GM21360 (cell line): ENCODE measurements at regions not wholly inside any gene's neighbourhood (a gene's known extent, or its start where the extent isn't known, plus 50 kb on each side); places are given as distances from the start of the nearest gene placed in this dataset.
"Not testable (repeated sequence)": the region's sequence is repeated elsewhere in the genome, so short reads cannot be mapped to it uniquely, and the experiment has no call there.

Experiments used
- ATAC-seq: cut with Tn5 transposase; IDR thresholded peaks from one replicate; pipeline ENCODE4 v1.9.1; 2021; ENCODE audit warnings: mild to moderate bottlenecking, moderate library complexity; ENCODE audit not compliant: unreplicated experiment

DNA sequence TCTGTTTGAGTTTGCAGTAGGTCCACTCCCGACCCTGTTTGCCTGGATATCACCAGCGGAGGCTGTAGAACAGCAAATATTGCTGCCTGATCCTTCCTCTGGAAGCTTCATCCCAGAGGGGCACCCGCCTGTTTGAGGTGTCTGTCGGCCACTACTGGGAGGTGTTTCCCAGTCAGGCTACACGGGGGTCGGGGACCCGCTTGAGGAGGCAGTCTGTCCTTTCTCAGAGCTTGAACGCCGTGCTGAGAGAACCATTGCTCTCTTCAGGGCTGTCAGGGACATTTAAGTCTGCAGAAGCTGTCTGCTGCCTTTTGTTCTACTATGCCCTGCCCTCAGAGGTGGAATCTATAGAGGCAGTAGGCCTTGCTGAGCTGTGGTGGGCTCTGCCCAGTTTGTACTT is 422.3 kb downstream of the CCDC85A start:
- not testable (repeated sequence) for ATAC-seq

- ATAC-seq = peak; percentile 74
Measured at GRCh38 chr2:56613254-56613653, 429.5 kb downstream of the CCDC85A start.

DNA sequence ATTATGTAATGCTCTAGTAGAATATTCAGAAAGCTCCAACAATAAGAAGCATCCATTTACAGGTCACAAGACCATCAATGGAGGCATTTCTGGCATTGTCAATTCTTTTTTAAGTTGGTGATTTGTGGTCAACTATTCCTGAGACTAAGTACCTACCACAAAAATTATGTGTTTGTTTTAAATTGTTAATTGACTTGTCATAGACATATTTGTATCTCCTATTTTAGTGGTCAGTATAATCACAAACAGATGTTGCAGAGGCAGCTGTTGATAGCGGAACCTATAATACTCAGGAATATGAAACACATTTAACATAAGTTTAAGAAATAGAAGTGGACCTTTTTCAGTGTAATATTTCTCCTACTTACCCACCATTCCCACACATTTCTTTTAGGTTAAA is 430.1 kb downstream of the CCDC85A start:
- no peak for ATAC-seq

DNA sequence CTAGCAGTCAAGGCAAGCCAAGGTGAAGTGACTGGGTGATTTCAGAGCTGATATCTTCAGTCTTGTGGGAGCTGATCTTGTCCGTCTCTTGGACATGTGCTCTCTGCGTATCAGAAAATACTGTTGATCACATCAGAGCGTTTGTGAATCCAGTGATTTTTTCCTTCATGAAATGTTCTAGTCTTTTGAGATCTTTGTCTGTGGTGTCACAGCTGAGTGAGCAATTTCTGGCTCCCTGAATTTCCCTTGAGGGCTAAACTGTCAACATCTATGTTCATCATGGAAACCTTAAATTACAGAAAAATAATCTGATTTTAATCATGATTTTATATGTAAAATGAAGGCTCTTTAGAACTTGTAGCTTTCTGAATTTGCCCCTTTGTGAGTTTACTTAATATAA is 432.0 kb downstream of the CCDC85A start:
- ATAC-seq = no peak

DNA sequence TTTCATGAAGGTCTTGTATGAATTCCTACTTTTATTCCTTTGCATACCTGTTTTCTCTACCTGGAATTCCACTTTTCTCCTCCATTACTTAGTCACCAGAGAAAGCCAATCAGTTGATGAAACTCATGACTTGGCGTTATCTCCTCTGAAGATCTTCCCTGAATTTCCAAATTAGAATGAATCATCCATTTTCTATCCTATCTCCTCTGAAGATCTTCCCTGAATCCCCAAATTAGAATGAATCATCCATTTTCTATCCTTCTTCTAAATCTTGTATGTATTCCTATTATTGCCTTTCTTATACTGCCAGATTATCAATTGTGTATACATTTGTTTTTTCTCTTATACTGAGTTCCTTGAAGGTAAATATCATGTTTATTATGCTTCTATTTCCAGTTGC is 440.4 kb downstream of the CCDC85A start:
- no peak for ATAC-seq

- no peak for ATAC-seq
Measured at GRCh38 chr2:56626927-56627326, 443.1 kb downstream of the CCDC85A start.

DNA sequence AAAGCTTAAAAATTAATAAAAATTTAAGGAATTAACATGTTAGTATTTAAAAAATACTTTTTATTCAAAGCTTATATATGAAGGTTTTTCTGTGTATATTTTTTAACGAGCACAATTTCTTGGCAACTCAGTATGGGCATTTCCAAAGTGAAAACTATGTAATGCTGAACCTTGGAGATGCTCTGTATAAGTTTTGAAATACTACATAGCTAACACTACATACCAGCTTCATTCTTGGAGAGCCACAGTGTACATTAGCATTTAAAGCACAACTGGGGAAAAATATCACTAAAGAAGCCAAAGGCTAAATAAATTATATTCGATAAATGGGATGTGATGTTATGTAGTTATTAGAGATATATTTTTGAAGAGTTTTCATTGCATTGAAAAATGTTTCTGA is 446.5 kb downstream of the CCDC85A start:
- ATAC-seq = no peak

DNA sequence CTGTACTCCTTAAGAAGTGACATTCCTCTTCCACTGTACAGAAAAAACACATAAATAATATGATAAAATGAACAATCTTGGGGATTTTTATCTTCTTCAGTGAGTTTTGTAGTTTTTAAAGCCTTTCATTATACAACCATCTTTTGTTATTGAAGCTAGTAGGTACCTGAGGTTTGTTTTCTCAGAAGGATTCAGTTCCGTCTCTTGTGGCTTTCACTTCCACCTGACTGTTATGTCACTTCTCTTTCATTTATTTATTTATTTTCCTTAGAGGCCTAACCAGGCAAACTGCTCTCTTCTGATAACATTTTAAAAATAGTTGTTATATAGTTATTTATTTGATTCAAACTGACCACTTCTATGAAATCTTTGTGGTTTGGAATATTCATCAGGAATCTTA is 464.2 kb downstream of the CCDC85A start:
- no peak for ATAC-seq

DNA sequence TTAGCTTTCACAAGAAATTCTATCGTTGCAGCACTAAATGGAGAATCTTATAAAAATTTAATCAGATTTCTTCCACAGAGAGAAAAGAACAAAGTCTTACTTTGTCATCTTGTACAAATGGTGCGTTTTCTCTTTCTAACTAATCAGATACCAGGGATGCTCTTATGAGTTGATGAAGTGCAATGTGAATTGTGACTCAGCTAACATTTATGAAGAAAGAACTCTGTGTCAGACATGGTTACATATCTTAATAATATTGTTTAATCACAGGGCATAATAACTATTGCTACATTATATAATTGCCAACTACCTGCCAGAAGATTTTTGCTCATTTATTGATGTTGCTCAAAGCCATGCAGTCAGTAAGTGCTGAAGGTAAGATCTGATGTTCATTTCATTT is 465.0 kb downstream of the CCDC85A start:
- no peak for ATAC-seq

- no peak for ATAC-seq
Measured at GRCh38 chr2:56654936-56655335, 471.1 kb downstream of the CCDC85A start.

- no peak for ATAC-seq
Measured at GRCh38 chr2:56656826-56657225, 473.0 kb downstream of the CCDC85A start.

GRCh38 chr2:56666777-56667176 is 483.0 kb downstream of the CCDC85A start:
- no peak for ATAC-seq

DNA sequence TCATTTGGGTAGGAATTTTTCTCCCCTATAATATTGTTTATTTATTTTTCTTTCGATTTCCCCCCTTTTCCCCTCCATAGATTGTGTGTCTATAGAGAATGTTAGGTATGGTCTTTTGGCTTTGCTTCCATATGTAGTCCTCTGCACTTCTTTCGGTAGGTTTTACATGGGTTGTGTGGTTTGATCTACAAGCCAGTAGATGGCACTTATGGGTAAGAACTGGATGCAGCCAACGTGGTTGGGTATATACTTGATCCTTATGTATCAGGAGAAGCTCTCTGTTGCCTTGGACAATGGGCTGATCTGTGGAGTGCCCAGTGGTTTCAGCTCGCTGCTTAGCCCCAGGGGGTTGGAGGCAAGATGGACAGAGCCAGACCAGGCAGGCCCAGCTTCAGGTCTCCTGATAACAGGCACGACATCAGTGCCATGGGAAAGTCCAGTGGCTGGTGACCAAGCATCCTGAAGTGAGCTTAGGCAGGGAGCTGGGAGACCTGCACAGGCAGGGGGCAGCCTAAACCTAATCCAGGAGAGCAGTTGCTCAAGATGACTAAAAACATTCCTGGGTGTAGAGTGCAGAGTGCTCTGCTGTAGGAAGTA is 488.3 kb downstream of the CCDC85A start:
- no peak for ATAC-seq

GRCh38 chr2:56674084-56674483 is 490.3 kb downstream of the CCDC85A start:
- no peak for ATAC-seq

DNA sequence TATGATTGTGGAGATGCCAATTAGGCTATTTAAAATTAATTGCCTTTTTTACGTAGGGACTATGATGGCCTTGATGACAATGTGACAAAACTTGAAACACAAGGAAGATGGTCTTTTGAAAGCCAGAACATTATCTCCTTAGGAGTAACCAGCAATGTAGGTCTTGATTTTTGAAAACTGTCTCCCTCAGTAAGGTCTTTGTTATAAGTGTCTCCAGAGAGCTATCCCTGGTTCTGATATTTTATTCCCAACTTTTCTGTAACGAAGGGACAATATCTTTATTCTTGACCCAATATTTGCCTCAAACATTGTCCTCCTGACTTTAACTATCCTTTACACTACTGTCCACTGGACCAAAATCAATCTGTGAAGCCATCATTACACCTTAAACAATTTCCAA is 493.2 kb downstream of the CCDC85A start:
- no peak for ATAC-seq

- ATAC-seq = no peak
Measured at GRCh38 chr2:56680971-56681631, 497.3 kb downstream of the CCDC85A start.

- ATAC-seq = no peak
Measured at GRCh38 chr2:56681659-56682396, 498.0 kb downstream of the CCDC85A start.

DNA sequence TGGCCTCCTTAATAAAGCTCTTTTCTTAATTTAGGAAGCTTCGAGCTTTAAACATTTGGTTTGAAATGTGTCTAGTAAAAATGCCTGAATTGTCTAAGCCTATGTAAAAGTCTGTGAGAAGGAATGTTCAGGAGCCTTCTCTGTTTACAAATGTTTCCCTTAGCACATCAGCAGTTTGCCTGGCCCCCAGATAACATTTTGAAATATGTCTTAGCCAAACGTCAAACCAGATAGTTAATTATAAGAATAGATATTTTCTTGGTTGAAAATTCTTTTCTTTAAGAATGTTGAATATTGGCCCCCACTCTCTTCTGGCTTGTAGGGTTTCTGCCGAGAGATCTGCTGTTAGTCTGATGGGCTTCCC is 498.6 kb downstream of the CCDC85A start:
- no peak for ATAC-seq

DNA sequence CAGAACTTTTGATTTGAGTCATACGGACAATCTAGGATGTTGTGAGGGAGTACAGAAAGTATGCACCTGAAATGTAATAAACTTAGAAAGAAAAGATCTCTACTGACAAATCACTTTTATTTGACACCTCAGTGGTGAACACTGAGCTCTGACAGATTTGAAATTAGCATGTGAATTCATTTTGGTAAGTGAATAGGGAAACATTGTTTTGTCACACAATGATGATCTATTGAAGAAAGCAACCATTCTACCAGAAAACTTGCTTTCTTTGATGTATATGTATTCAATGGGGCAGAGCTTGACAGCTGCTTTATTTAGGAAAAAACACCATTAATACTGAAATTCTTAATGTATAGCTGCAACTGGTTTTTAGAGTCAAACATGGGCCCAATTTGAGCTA is 500.5 kb downstream of the CCDC85A start:
- no peak for ATAC-seq

- ATAC-seq = no peak
Measured at GRCh38 chr2:56685205-56685604, 501.4 kb downstream of the CCDC85A start.

GRCh38 chr2:56687169-56687568 is 503.4 kb downstream of the CCDC85A start:
- ATAC-seq = no peak

DNA sequence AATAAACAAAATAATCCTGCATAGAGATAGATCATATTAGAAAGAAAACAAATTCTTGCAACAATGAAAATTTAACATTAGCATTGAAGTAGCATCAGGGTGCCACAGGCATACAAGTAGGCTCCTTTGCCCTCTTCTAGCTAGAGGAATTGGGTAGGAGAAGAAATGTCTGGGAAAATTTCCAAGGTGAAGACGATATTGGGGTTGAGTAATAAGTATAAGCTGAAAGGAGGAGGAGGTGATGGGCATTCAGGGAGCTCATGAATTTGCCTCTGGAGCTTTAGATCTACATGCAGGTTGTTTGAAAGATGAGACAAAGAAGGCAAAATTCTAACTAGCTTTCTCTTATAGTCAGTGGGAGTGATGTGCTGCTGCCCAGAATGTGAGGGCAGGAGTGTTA is 504.9 kb downstream of the CCDC85A start:
- no peak for ATAC-seq
